Naive thymus-derived CD4-positive, alpha-beta T cell (primary cell): ENCODE measurements at regions not wholly inside any gene's neighbourhood (a gene's known extent, or its start where the extent isn't known, plus 50 kb on each side); places are given as distances from the start of the nearest gene placed in this dataset.
"Not testable (repeated sequence)": the region's sequence is repeated elsewhere in the genome, so short reads cannot be mapped to it uniquely, and the experiment has no call there.

Experiments
- ATAC-seq: fragments of 150-1000 bp; cut with Tn5 transposase; 2 replicates; pipeline ENCODE4 v1.10.0; 2021; ENCODE audit warnings: mild to moderate bottlenecking, moderate library complexity
- CTCF ChIA-PET: fragments of 350-600 bp; sonication (Branson Sonifier 250); formaldehyde crosslinking; loops from one replicate; lab custom pipeline; 2021; ENCODE audit warnings: antibody characterized with exemption; lab: Charles Lee
- POLR2A ChIA-PET: fragments of 350-600 bp; sonication (Branson Sonifier 250); formaldehyde crosslinking; loops from one replicate; lab custom pipeline; 2021; ENCODE audit warnings: antibody characterized with exemption, inconsistent platforms; lab: Charles Lee
- DNase-seq, 9 donors: peaks; one replicate each; pipeline versions ENCODE4 v3.0.0 to v3.0.0-alpha.2; 2020 to 2022; ENCODE audit warnings: mixed read lengths in 1 of 9
- H3K27ac ChIP-seq: one replicate; pipeline ENCODE4 v1.7.0; 2013; ENCODE audit warnings: mild to moderate bottlenecking, low read depth, low read length, moderate library complexity
- H3K27me3 ChIP-seq, 2 donors: one replicate each; pipeline ENCODE4 v1.7.0; 2013; ENCODE audit warnings: low read length in 2 of 2, mild to moderate bottlenecking in 2 of 2, moderate library complexity in 2 of 2; ENCODE audit not compliant: control insufficient read depth in 2 of 2, insufficient read depth in 2 of 2
- H3K36me3 ChIP-seq, 3 experiments: 1 replicate in 2 of 3; 2 replicates in 1 of 3; pipeline ENCODE4 v1.7.0; 2013; ENCODE audit warnings: low read length in 3 of 3, mild to moderate bottlenecking in 3 of 3, moderate library complexity in 1 of 3; ENCODE audit not compliant: insufficient read depth in 3 of 3, control insufficient read depth in 2 of 3
- H3K4me1 ChIP-seq, 2 donors: one replicate each; pipeline ENCODE4 v1.7.0; 2013; ENCODE audit warnings: low read length in 2 of 2, mild to moderate bottlenecking in 2 of 2, moderate library complexity in 1 of 2; ENCODE audit not compliant: control insufficient read depth in 2 of 2, insufficient read depth in 2 of 2
- H3K4me3 ChIP-seq: 2 replicates; pipeline ENCODE4 v1.7.0; 2013; ENCODE audit warnings: mild to moderate bottlenecking, low read length
- H3K9me3 ChIP-seq, 3 experiments: 1 replicate in 2 of 3; 2 replicates in 1 of 3; pipeline ENCODE4 v1.7.0; 2013; ENCODE audit warnings: low read length in 3 of 3; ENCODE audit not compliant: control insufficient read depth in 2 of 3
- H3K27ac Mint-ChIP-seq, 9 donors: one replicate each; pipeline ENCODE4 v1.8.0; 2020 to 2022; ENCODE audit warnings: mixed read lengths in 9 of 9, mild to moderate bottlenecking in 8 of 9, moderate library complexity in 5 of 9, inconsistent platforms in 2 of 9
- H3K27me3 Mint-ChIP-seq, 5 donors: one replicate each; pipeline ENCODE4 v1.8.0; 2021 to 2022; ENCODE audit warnings: mixed read lengths in 5 of 5, mild to moderate bottlenecking in 1 of 5
- H3K36me3 Mint-ChIP-seq, 5 donors: one replicate each; pipeline ENCODE4 v1.8.0; 2020 to 2022; ENCODE audit warnings: mixed read lengths in 5 of 5, mild to moderate bottlenecking in 3 of 5, inconsistent platforms in 1 of 5
- H3K4me1 Mint-ChIP-seq, 7 donors: one replicate each; pipeline ENCODE4 v1.8.0; 2020 to 2022; ENCODE audit warnings: mixed read lengths in 7 of 7, mild to moderate bottlenecking in 3 of 7, inconsistent platforms in 1 of 7
- H3K4me3 Mint-ChIP-seq, 10 donors: one replicate each; pipeline ENCODE4 v1.8.0; 2020 to 2022; ENCODE audit warnings: mild to moderate bottlenecking in 10 of 10, mixed read lengths in 10 of 10, moderate library complexity in 6 of 10, inconsistent platforms in 2 of 10
- H3K9me3 Mint-ChIP-seq, 11 donors: one replicate each; pipeline ENCODE4 v1.8.0; 2020 to 2022; ENCODE audit warnings: mixed read lengths in 11 of 11, mild to moderate bottlenecking in 4 of 11, inconsistent platforms in 1 of 11, moderate library complexity in 1 of 11
- intact Hi-C, 2 donors: fragments of 100-400 bp; cut with micrococcal nuclease; formaldehyde crosslinking; loops; one replicate each; pipeline ENCODE4 v1.15.1; 2023

- not testable (repeated sequence) for H3K9me3 Mint-ChIP-seq, H3K27me3 ChIP-seq, H3K36me3 Mint-ChIP-seq, H3K36me3 ChIP-seq, H3K27me3 Mint-ChIP-seq, H3K9me3 ChIP-seq
- intact Hi-C loops: loop anchor here in 1 of 2 donors (1.0 kb wide), 1 partner anchor 24 kb away; no protein-coding TSS in a partner anchor
- peaks cover 29 to 42% of the 10 kb centered on the region in 2 donors for H3K4me1 ChIP-seq
- DNase-seq: peak in 7 of 9 donors; percentile 69 to 83 (median 80)
- CTCF ChIA-PET: interaction anchor here (0.7 to 2.7 kb wide), 4 partner anchors 20 to 32 kb away, joined by 3 to 13 read pairs (median 6); no protein-coding TSS in a partner anchor
- peak; percentile 81 for ATAC-seq
- H3K27ac ChIP-seq: peak overlapping the region; percentile 39
- peak overlapping the region; percentile 29 for H3K4me3 ChIP-seq
- POLR2A ChIA-PET: interaction anchor here (1.2 kb wide), 1 partner anchor 23 kb away, joined by 6 read pairs; no protein-coding TSS in a partner anchor
- Mint-ChIP-seq H3K4me1 (peaks cover 28 to 66% (median 51%) of the 10 kb centered on the region in 7 donors), H3K4me3 (peak overlapping the region in 9 of 10 donors; percentile 41 to 74 (median 58)), H3K27ac (peak overlapping the region in 8 of 9 donors; percentile 62 to 91 (median 87))
Measured at GRCh38 chr14:105981517-105982302, 455.3 kb downstream of the TMEM121 start.

DNA sequence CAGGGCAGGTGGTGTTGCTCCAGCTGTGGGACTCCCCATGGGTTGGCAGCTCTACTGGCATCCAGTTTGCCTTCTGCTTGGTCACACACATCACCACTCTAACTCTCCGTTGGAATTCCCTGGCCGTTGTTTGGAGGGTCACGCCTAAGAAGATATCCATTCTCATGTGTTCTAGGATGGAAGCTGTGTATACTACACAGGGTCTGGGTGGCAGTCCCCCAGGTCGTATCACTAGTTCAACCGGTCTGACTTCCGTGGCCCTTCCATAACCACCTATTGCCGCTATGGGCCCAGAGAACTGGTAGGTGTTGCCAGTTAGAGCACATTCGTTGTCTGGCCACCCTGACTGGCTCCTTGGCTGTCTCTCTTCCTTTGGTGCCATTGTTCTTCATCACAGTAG, 456.3 kb downstream of the TMEM121 start:
- Histone ChIP-seq H3K27ac (no peak overlapping the region), H3K27me3 (no peaks in the 10 kb centered on the region), H3K36me3 (no peaks in the 10 kb centered on the region), H3K9me3 (no peaks in the 10 kb centered on the region), H3K4me3 (no peak overlapping the region), H3K4me1 (peaks cover 38 to 51% of the 10 kb centered on the region in 2 donors)
- Mint-ChIP-seq H3K27me3 (peaks cover 0 to 3% (median 0%) of the 10 kb centered on the region in 5 donors), H3K4me1 (peaks cover 36 to 76% (median 61%) of the 10 kb centered on the region in 7 donors), H3K27ac (peak overlapping the region in 6 of 9 donors; percentile 33 to 91 (median 76)), H3K36me3 (no peaks in the 10 kb centered on the region), H3K9me3 (no peaks in the 10 kb centered on the region), H3K4me3 (peak overlapping the region in 4 of 10 donors; percentile 11 to 60 (median 40))
- intact Hi-C loops: no loop called here
- ChIA-PET CTCF (interaction anchor here (2.1 to 2.7 kb wide), 2 partner anchors 19 to 23 kb away, joined by 10 to 13 read pairs; no protein-coding TSS in a partner anchor), POLR2A (interaction anchor here (1.1 kb wide), 1 partner anchor 10 kb away, joined by 4 read pairs; no protein-coding TSS in a partner anchor)
- ATAC-seq (no peak), DNase-seq (no peak)

DNA sequence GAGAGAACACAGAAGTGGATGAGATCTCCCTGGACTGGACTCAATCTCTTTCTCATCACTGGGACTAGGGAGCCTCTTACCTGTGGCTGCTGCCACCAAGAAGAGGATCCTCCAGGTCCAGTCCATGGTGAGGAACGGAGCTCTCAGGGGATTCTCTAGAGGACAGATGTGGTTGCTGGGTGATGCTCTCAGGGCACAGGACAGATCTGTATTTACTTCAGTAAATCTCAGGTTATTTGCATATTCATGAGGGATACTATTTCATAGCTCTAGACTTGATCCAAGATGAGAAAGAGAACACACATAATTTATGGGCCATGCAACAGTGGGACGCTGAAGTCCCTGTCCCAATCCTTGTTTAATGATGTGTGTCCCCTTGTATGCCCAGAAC, 460.5 kb downstream of the TMEM121 start:
- Histone ChIP-seq H3K36me3 (no peaks in the 10 kb centered on the region), H3K9me3 (no peaks in the 10 kb centered on the region), H3K27ac (peak overlapping the region; percentile 63), H3K4me1 (peaks cover 29 to 52% of the 10 kb centered on the region in 2 donors), H3K27me3 (no peaks in the 10 kb centered on the region), H3K4me3 (no peak overlapping the region)
- ChIA-PET POLR2A (interaction anchor here (0.9 kb wide), 1 partner anchor 19 kb away, joined by 3 read pairs; no protein-coding TSS in a partner anchor), CTCF (interaction anchor here (0.5 to 1.8 kb wide), 7 partner anchors 10 to 125 kb away, joined by 3 to 5 read pairs (median 4); no protein-coding TSS in a partner anchor)
- no peak for DNase-seq
- peak overlapping the region; percentile 49 to 79 (median 70) for H3K4me3 Mint-ChIP-seq
- H3K36me3 Mint-ChIP-seq: no peaks in the 10 kb centered on the region
- peak; percentile 33 for ATAC-seq
- peak overlapping the region; percentile 20 to 96 (median 80) for H3K27ac Mint-ChIP-seq
- H3K4me1 Mint-ChIP-seq: peaks cover 21 to 83% (median 64%) of the 10 kb centered on the region in 7 donors
- H3K9me3 Mint-ChIP-seq: no peaks in the 10 kb centered on the region
- no peaks in the 10 kb centered on the region for H3K27me3 Mint-ChIP-seq
- intact Hi-C loops: no loop called here

- Mint-ChIP-seq H3K4me3 (peak overlapping the region in 6 of 10 donors; percentile 39 to 79 (median 74)), H3K4me1 (peaks cover 15 to 77% (median 60%) of the 10 kb centered on the region in 7 donors), H3K36me3 (no peaks in the 10 kb centered on the region), H3K27me3 (no peaks in the 10 kb centered on the region), H3K9me3 (no peaks in the 10 kb centered on the region), H3K27ac (peak overlapping the region; percentile 20 to 93 (median 80))
- Histone ChIP-seq H3K27ac (no peak overlapping the region), H3K27me3 (no peaks in the 10 kb centered on the region), H3K4me1 (peaks cover 23 to 45% of the 10 kb centered on the region in 2 donors), H3K36me3 (no peaks in the 10 kb centered on the region), H3K4me3 (no peak overlapping the region), H3K9me3 (no peaks in the 10 kb centered on the region)
- intact Hi-C loops: no loop called here
- DNase-seq: no peak
- ChIA-PET CTCF (interaction anchor here (0.5 to 1.8 kb wide), 5 partner anchors 13 to 125 kb away, joined by 3 to 6 read pairs (median 4); no protein-coding TSS in a partner anchor), POLR2A (no interaction called here)
- ATAC-seq: no peak
Measured at GRCh38 chr14:105987563-105987962, 461.2 kb downstream of the TMEM121 start.

DNA sequence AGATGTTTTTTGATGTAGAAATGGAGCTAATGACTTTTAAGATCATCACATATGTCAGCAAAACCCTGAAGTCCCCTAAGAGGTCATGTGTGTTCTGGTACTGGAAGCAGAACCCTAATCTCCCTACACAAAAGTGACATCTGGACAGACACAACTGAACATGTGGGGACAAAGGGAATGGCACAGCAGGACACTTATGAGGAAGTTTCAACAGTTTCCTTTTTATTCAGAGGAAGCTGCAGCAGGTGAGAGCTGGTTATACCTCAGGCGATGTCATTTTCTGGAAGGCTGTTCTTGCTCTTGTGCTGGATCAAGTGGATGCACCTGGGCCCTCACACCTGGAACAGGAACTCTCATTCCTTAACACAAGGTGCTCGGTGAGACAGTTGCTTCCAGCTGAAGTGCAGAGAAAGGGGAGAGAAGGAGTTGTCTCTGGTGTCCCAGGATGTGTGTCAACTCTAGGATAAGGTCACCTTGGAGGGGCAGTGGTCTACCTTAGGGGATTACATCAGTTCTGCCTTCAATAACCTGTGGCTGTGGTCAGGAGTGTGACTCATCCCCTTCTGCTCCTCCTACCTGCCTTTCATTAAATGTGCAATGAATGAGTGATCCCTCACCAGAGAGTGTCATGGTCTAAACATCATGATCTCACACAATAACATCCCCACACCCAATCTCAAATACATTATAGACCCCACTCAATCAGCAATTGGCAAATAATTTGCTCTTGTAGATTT, 463.4 kb downstream of the TMEM121 start:
- intact Hi-C loops: no loop called here
- Mint-ChIP-seq H3K27ac (peak overlapping the region in 6 of 9 donors; percentile 39 to 73 (median 58)), H3K9me3 (no peaks in the 10 kb centered on the region), H3K4me1 (peaks cover 18 to 73% (median 57%) of the 10 kb centered on the region in 7 donors), H3K27me3 (no peaks in the 10 kb centered on the region), H3K36me3 (no peaks in the 10 kb centered on the region), H3K4me3 (peak overlapping the region in 1 of 10 donors; percentile 39)
- ATAC-seq: no peak
- no peak for DNase-seq
- Histone ChIP-seq H3K27ac (no peak overlapping the region), H3K4me1 (peaks cover 27 to 42% of the 10 kb centered on the region in 2 donors), H3K36me3 (no peaks in the 10 kb centered on the region), H3K9me3 (no peaks in the 10 kb centered on the region), H3K4me3 (no peak overlapping the region), H3K27me3 (no peaks in the 10 kb centered on the region)
- CTCF ChIA-PET: no interaction called here
- POLR2A ChIA-PET: no interaction called here

GRCh38 chr14:105991677-105992076, 465.3 kb downstream of the TMEM121 start:
- ATAC-seq, H3K36me3 ChIP-seq, H3K4me3 ChIP-seq, POLR2A ChIA-PET, H3K27me3 ChIP-seq, H3K9me3 Mint-ChIP-seq, H3K27me3 Mint-ChIP-seq, H3K27ac ChIP-seq, DNase-seq, H3K36me3 Mint-ChIP-seq, H3K9me3 ChIP-seq, intact Hi-C loops, CTCF ChIA-PET, H3K27ac Mint-ChIP-seq, H3K4me3 Mint-ChIP-seq: not testable (repeated sequence)
- H3K4me1 ChIP-seq: peaks cover 19 to 25% of the 10 kb centered on the region in 2 donors
- peaks cover 19 to 67% (median 56%) of the 10 kb centered on the region in 7 donors for H3K4me1 Mint-ChIP-seq
